Fibroblast of lung (primary cell): ENCODE measurements at regions not wholly inside any gene's neighbourhood (a gene's known extent, or its start where the extent isn't known, plus 50 kb on each side); places are given as distances from the start of the nearest gene placed in this dataset.

Source experiments
- CTCF ChIP-seq, 2 donors: IDR thresholded peaks in 1 of 2; conservative IDR thresholded peaks in 1 of 2; 1 replicate in 1 of 2; 2 replicates in 1 of 2; pipeline ENCODE4 v1.5.1; 2011 to 2012; ENCODE audit warnings: low read length in 2 of 2, control low read depth in 1 of 2, inconsistent platforms in 1 of 2, low read depth in 1 of 2, mild to moderate bottlenecking in 1 of 2
- EZH2 ChIP-seq: IDR thresholded peaks from 2 replicates; pipeline ENCODE4 v1.5.1; 2012; ENCODE audit warnings: low read length, control low read depth, mild to moderate bottlenecking; ENCODE audit errors: missing control alignments

GRCh38 chr4:170229006-170229405, 139.2 kb upstream of the AADAT start:
- TF ChIP-seq CTCF (conservative IDR thresholded peaks at IDR 0.05 in 1 of 2, IDR thresholded peaks at IDR 0.05 in 1 of 2; ENCODE audit: low read depth in 1 of 2, low read length in 2 of 2) (no peak), EZH2 (no peak)
